ENCODE measurements at regions not wholly inside any gene's neighbourhood (a gene's known extent, or its start where the extent isn't known, plus 50 kb on each side); places are given as distances from the start of the nearest gene placed in this dataset.

GRCh38 chr15:45763170-45763869 lies 128.5 kb downstream of the SQOR start:
- Histone ChIP-seq H3K9me2 (ENCODE audit: low read depth, low read length) (no peaks in the 10 kb centered on the region), H3K4me1 (ENCODE audit: insufficient read depth, low read length, severe bottlenecking) (no peaks in the 10 kb centered on the region), H3K79me2 (ENCODE audit: insufficient read depth, low read length) (no peaks in the 10 kb centered on the region), H3K27me3 (ENCODE audit: insufficient read depth, low read length) (no peaks in the 10 kb centered on the region), H3K9ac (ENCODE audit: low read length) (no peak overlapping the region), H3K36me3 (ENCODE audit: insufficient read depth, low read length) (no peaks in the 10 kb centered on the region), H3F3A (ENCODE audit: insufficient read depth, low read length) (no peaks in the 10 kb centered on the region), H3K4me3 (ENCODE audit: low read depth, low read length, poor library complexity, severe bottlenecking) (no peak overlapping the region), H4K20me1 (ENCODE audit: insufficient read depth, low read length) (no peaks in the 10 kb centered on the region), H3K4me2 (ENCODE audit: low read length) (no peak overlapping the region), H3K9me3 (ENCODE audit: low read length) (no peaks in the 10 kb centered on the region), H2AFZ (ENCODE audit: low read length) (no peak overlapping the region), H3K27ac (ENCODE audit: low read depth, low read length, poor library complexity, severe bottlenecking) (no peak overlapping the region)
- TF ChIP-seq CTCF (IDR thresholded peaks at IDR 0.05; ENCODE audit: low read length), result no peak
- no peak for TF ChIP-seq EZH2 (IDR thresholded peaks at IDR 0.05; ENCODE audit: borderline replicate concordance, low read length)

DNA sequence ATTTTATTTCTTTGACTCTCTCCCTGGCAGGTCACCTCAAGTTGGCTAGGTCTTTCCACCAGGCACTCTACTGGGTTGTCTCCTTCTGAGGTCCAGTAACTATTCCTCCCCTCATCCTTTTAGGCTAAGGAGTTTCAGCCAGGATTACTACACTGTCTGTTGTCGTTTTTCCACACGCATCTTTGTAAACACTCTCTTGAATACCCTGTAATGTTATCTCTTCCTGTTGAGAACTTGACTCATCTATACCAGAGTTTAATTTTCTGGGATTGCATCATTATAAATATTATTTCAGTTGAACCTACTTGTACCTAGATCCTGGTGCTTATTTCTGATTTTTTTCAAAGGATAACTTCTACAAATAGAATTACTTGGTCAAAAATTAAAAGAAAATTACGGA lies 138.3 kb downstream of the SQOR start:
- no peak overlapping the region for H3K4me2 ChIP-seq (ENCODE audit: low read length)
- H3K36me3 ChIP-seq (ENCODE audit: insufficient read depth, low read length), result no peaks in the 10 kb centered on the region
- H3K27ac ChIP-seq (ENCODE audit: low read depth, low read length, poor library complexity, severe bottlenecking), result no peak overlapping the region
- no peaks in the 10 kb centered on the region for H3K27me3 ChIP-seq (ENCODE audit: insufficient read depth, low read length)
- TF ChIP-seq CTCF (IDR thresholded peaks at IDR 0.05; ENCODE audit: low read length) (no peak), EZH2 (IDR thresholded peaks at IDR 0.05; ENCODE audit: borderline replicate concordance, low read length) (no peak)
- H3K79me2 ChIP-seq (ENCODE audit: insufficient read depth, low read length), result no peaks in the 10 kb centered on the region
- no peaks in the 10 kb centered on the region for H3K9me2 ChIP-seq (ENCODE audit: low read depth, low read length)
- H3K4me3 ChIP-seq (ENCODE audit: low read depth, low read length, poor library complexity, severe bottlenecking), result no peak overlapping the region
- H2AFZ ChIP-seq (ENCODE audit: low read length), result no peak overlapping the region
- H4K20me1 ChIP-seq (ENCODE audit: insufficient read depth, low read length), result no peaks in the 10 kb centered on the region
- H3K4me1 ChIP-seq (ENCODE audit: insufficient read depth, low read length, severe bottlenecking), result no peaks in the 10 kb centered on the region
- H3K9ac ChIP-seq (ENCODE audit: low read length), result no peak overlapping the region
- H3K9me3 ChIP-seq (ENCODE audit: low read length), result no peaks in the 10 kb centered on the region
- no peaks in the 10 kb centered on the region for H3F3A ChIP-seq (ENCODE audit: insufficient read depth, low read length)

DNA sequence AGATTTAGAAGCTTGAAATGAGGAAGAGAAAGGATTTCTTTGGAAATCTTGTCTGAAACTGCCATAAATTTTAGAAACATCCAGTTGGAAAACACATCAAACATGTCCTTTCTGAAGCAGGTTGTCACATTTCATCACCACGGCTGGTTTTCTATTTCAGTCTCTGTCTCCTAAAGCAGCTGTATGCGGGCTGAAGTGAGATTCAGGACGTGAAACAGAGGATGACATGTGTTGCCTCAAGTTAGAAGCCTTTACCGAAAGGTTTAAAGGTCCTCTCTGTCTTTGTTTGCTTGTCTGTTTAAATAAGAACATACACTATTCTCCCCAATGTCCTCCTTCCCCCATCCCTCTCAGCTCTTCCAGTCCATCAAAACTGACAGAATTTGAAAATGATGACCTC lies 141.9 kb downstream of the SQOR start:
- H3K27me3 ChIP-seq (ENCODE audit: insufficient read depth, low read length), result no peaks in the 10 kb centered on the region
- H3K9me3 ChIP-seq (ENCODE audit: low read length), result no peaks in the 10 kb centered on the region
- no peaks in the 10 kb centered on the region for H3K4me1 ChIP-seq (ENCODE audit: insufficient read depth, low read length, severe bottlenecking)
- no peak overlapping the region for H3K27ac ChIP-seq (ENCODE audit: low read depth, low read length, poor library complexity, severe bottlenecking)
- no peaks in the 10 kb centered on the region for H3K79me2 ChIP-seq (ENCODE audit: insufficient read depth, low read length)
- no peak overlapping the region for H3K4me3 ChIP-seq (ENCODE audit: low read depth, low read length, poor library complexity, severe bottlenecking)
- H3F3A ChIP-seq (ENCODE audit: insufficient read depth, low read length), result no peaks in the 10 kb centered on the region
- TF ChIP-seq CTCF (IDR thresholded peaks at IDR 0.05; ENCODE audit: low read length), result no peak
- TF ChIP-seq EZH2 (IDR thresholded peaks at IDR 0.05; ENCODE audit: borderline replicate concordance, low read length), result no peak
- H3K9ac ChIP-seq (ENCODE audit: low read length), result no peak overlapping the region
- H4K20me1 ChIP-seq (ENCODE audit: insufficient read depth, low read length), result no peaks in the 10 kb centered on the region
- H2AFZ ChIP-seq (ENCODE audit: low read length), result no peak overlapping the region
- H3K9me2 ChIP-seq (ENCODE audit: low read depth, low read length), result no peaks in the 10 kb centered on the region
- no peak overlapping the region for H3K4me2 ChIP-seq (ENCODE audit: low read length)
- no peaks in the 10 kb centered on the region for H3K36me3 ChIP-seq (ENCODE audit: insufficient read depth, low read length)
